Stimulated activated effector memory CD8-positive, alpha-beta T cell treated with anti-CD3 and anti-CD28 coated beads, Interleukin-12 subunit alpha, Interleukin-12 subunit beta, amount 100 ng/mL, for 72 hours (primary cell): ENCODE measurements at regions not wholly inside any gene's neighbourhood (a gene's known extent, or its start where the extent isn't known, plus 50 kb on each side); places are given as distances from the start of the nearest gene placed in this dataset.

Experiments
- ATAC-seq: fragments of 150-1000 bp; cut with Tn5 transposase; 2 replicates; pipeline ENCODE4 v1.10.0; 2021
- DNase-seq, 2 donors: peaks; one replicate each; pipeline ENCODE4 v3.0.0; 2021 to 2022; ENCODE audit warnings: low spot score in 2 of 2
- H3K27ac Mint-ChIP-seq: one replicate; pipeline ENCODE4 v1.8.0; 2022; ENCODE audit warnings: mild to moderate bottlenecking, mixed read lengths
- H3K36me3 Mint-ChIP-seq: one replicate; pipeline ENCODE4 v1.8.0; 2022; ENCODE audit warnings: mild to moderate bottlenecking, mixed read lengths
- H3K4me1 Mint-ChIP-seq: one replicate; pipeline ENCODE4 v1.8.0; 2022; ENCODE audit warnings: mixed read lengths
- H3K4me3 Mint-ChIP-seq: one replicate; pipeline ENCODE4 v1.8.0; 2022; ENCODE audit warnings: mild to moderate bottlenecking, mixed read lengths
- H3K9me3 Mint-ChIP-seq: one replicate; pipeline ENCODE4 v1.8.0; 2022; ENCODE audit warnings: mixed read lengths

GRCh38 chr6:91575032-91575431 is 988.2 kb upstream of the MAP3K7 start:
- no peak for DNase-seq
- H3K27ac Mint-ChIP-seq: no peak overlapping the region

GRCh38 chr6:91573826-91574416 is 987.0 kb upstream of the MAP3K7 start:
- DNase-seq (no peak), ATAC-seq (no peak)
- Mint-ChIP-seq H3K4me1 (no peaks in the 10 kb centered on the region), H3K4me3 (no peak overlapping the region), H3K9me3 (no peaks in the 10 kb centered on the region), H3K27ac (no peak overlapping the region), H3K36me3 (no peaks in the 10 kb centered on the region)

More at GRCh38 chr6:91575032-91575431, 988.2 kb upstream of the MAP3K7 start:
- Mint-ChIP-seq H3K4me1 (no peaks in the 10 kb centered on the region), H3K36me3 (no peaks in the 10 kb centered on the region), H3K4me3 (no peak overlapping the region), H3K9me3 (no peaks in the 10 kb centered on the region)
- no peak for ATAC-seq

GRCh38 chr6:91572878-91573277 is 986.0 kb upstream of the MAP3K7 start:
- no peak overlapping the region for H3K4me3 Mint-ChIP-seq
- H3K9me3 Mint-ChIP-seq: no peaks in the 10 kb centered on the region
- H3K36me3 Mint-ChIP-seq: no peaks in the 10 kb centered on the region
- ATAC-seq: no peak
- no peak for DNase-seq
- H3K27ac Mint-ChIP-seq: no peak overlapping the region
- H3K4me1 Mint-ChIP-seq: no peaks in the 10 kb centered on the region

GRCh38 chr6:91569071-91569470 is 982.2 kb upstream of the MAP3K7 start:
- Mint-ChIP-seq H3K4me3 (no peak overlapping the region), H3K9me3 (peaks cover 7% of the 10 kb centered on the region), H3K27ac (no peak overlapping the region), H3K4me1 (no peaks in the 10 kb centered on the region), H3K36me3 (no peaks in the 10 kb centered on the region)
- DNase-seq: no peak
- ATAC-seq: no peak

- no peak for ATAC-seq
- peaks cover 11% of the 10 kb centered on the region for H3K9me3 Mint-ChIP-seq
- no peaks in the 10 kb centered on the region for H3K4me1 Mint-ChIP-seq
- H3K4me3 Mint-ChIP-seq: no peak overlapping the region
- no peak overlapping the region for H3K27ac Mint-ChIP-seq
- no peaks in the 10 kb centered on the region for H3K36me3 Mint-ChIP-seq
- no peak for DNase-seq
Measured at GRCh38 chr6:91566467-91566866, 979.6 kb upstream of the MAP3K7 start.

GRCh38 chr6:91565207-91565606 is 978.3 kb upstream of the MAP3K7 start:
- Mint-ChIP-seq H3K4me1 (no peaks in the 10 kb centered on the region), H3K27ac (no peak overlapping the region), H3K4me3 (no peak overlapping the region), H3K9me3 (peaks cover 18% of the 10 kb centered on the region), H3K36me3 (no peaks in the 10 kb centered on the region)
- DNase-seq (no peak), ATAC-seq (no peak)

- H3K4me3 Mint-ChIP-seq: no peak overlapping the region
Measured at GRCh38 chr6:91562955-91563354, 976.1 kb upstream of the MAP3K7 start.

GRCh38 chr6:91560409-91560808 is 973.5 kb upstream of the MAP3K7 start:
- Mint-ChIP-seq H3K4me1 (no peaks in the 10 kb centered on the region), H3K27ac (no peak overlapping the region), H3K9me3 (peaks cover 27% of the 10 kb centered on the region), H3K4me3 (no peak overlapping the region), H3K36me3 (no peaks in the 10 kb centered on the region)
- no peak for ATAC-seq
- DNase-seq: no peak

More at GRCh38 chr6:91562955-91563354, 976.1 kb upstream of the MAP3K7 start:
- ATAC-seq (no peak), DNase-seq (no peak)
- Mint-ChIP-seq H3K36me3 (no peaks in the 10 kb centered on the region), H3K4me1 (no peaks in the 10 kb centered on the region), H3K9me3 (peaks cover 24% of the 10 kb centered on the region), H3K27ac (no peak overlapping the region)

- H3K4me1 Mint-ChIP-seq: no peaks in the 10 kb centered on the region
- no peaks in the 10 kb centered on the region for H3K36me3 Mint-ChIP-seq
- DNase-seq: no peak
- no peak overlapping the region for H3K4me3 Mint-ChIP-seq
- no peak for ATAC-seq
- H3K27ac Mint-ChIP-seq: no peak overlapping the region
- peaks cover 11% of the 10 kb centered on the region for H3K9me3 Mint-ChIP-seq
Measured at GRCh38 chr6:91540902-91541301, 954.0 kb upstream of the MAP3K7 start.

GRCh38 chr6:91539456-91539855 is 952.6 kb upstream of the MAP3K7 start:
- ATAC-seq: no peak
- Mint-ChIP-seq H3K9me3 (peaks cover 11% of the 10 kb centered on the region), H3K36me3 (no peaks in the 10 kb centered on the region), H3K27ac (no peak overlapping the region), H3K4me3 (no peak overlapping the region), H3K4me1 (no peaks in the 10 kb centered on the region)
- no peak for DNase-seq

GRCh38 chr6:91538622-91539021 is 951.8 kb upstream of the MAP3K7 start:
- H3K36me3 Mint-ChIP-seq: no peaks in the 10 kb centered on the region
- peaks cover 11% of the 10 kb centered on the region for H3K9me3 Mint-ChIP-seq
- no peak overlapping the region for H3K27ac Mint-ChIP-seq
- no peaks in the 10 kb centered on the region for H3K4me1 Mint-ChIP-seq
- ATAC-seq (no peak), DNase-seq (no peak)
- H3K4me3 Mint-ChIP-seq: no peak overlapping the region

- no peak for DNase-seq
- no peaks in the 10 kb centered on the region for H3K4me1 Mint-ChIP-seq
- H3K9me3 Mint-ChIP-seq: peaks cover 11% of the 10 kb centered on the region
- no peak overlapping the region for H3K4me3 Mint-ChIP-seq
- H3K27ac Mint-ChIP-seq: no peak overlapping the region
- no peaks in the 10 kb centered on the region for H3K36me3 Mint-ChIP-seq
- no peak for ATAC-seq
Measured at GRCh38 chr6:91534614-91535013, 947.7 kb upstream of the MAP3K7 start.

- no peak overlapping the region for H3K4me3 Mint-ChIP-seq
- no peak overlapping the region for H3K27ac Mint-ChIP-seq
- ATAC-seq (no peak), DNase-seq (no peak)
- no peaks in the 10 kb centered on the region for H3K36me3 Mint-ChIP-seq
- peaks cover 11% of the 10 kb centered on the region for H3K9me3 Mint-ChIP-seq
- H3K4me1 Mint-ChIP-seq: no peaks in the 10 kb centered on the region
Measured at GRCh38 chr6:91523511-91523910, 936.6 kb upstream of the MAP3K7 start.

GRCh38 chr6:91521999-91522398 is 935.1 kb upstream of the MAP3K7 start:
- Mint-ChIP-seq H3K36me3 (no peaks in the 10 kb centered on the region), H3K27ac (no peak overlapping the region), H3K4me3 (no peak overlapping the region), H3K9me3 (peaks cover 13% of the 10 kb centered on the region), H3K4me1 (no peaks in the 10 kb centered on the region)
- ATAC-seq (no peak), DNase-seq (no peak)

GRCh38 chr6:91509711-91510110 is 922.8 kb upstream of the MAP3K7 start:
- ATAC-seq (no peak), DNase-seq (no peak)
- Mint-ChIP-seq H3K36me3 (no peaks in the 10 kb centered on the region), H3K4me1 (no peaks in the 10 kb centered on the region), H3K27ac (no peak overlapping the region), H3K9me3 (peaks cover 16% of the 10 kb centered on the region), H3K4me3 (no peak overlapping the region)

GRCh38 chr6:91509039-91509438 is 922.2 kb upstream of the MAP3K7 start:
- ATAC-seq (no peak), DNase-seq (no peak)
- H3K36me3 Mint-ChIP-seq: no peaks in the 10 kb centered on the region
- H3K4me1 Mint-ChIP-seq: no peaks in the 10 kb centered on the region
- no peak overlapping the region for H3K27ac Mint-ChIP-seq
- H3K9me3 Mint-ChIP-seq: peaks cover 16% of the 10 kb centered on the region
- H3K4me3 Mint-ChIP-seq: no peak overlapping the region

GRCh38 chr6:91506509-91506908 is 919.6 kb upstream of the MAP3K7 start:
- H3K27ac Mint-ChIP-seq: no peak overlapping the region
- H3K36me3 Mint-ChIP-seq: no peaks in the 10 kb centered on the region
- peaks cover 16% of the 10 kb centered on the region for H3K9me3 Mint-ChIP-seq
- ATAC-seq (no peak), DNase-seq (no peak)
- no peaks in the 10 kb centered on the region for H3K4me1 Mint-ChIP-seq
- H3K4me3 Mint-ChIP-seq: no peak overlapping the region
